Right ventricle myocardium superior (tissue), 1 donor: ENCODE measurements at regions not wholly inside any gene's neighbourhood (a gene's known extent, or its start where the extent isn't known, plus 50 kb on each side); places are given as distances from the start of the nearest gene placed in this dataset.
"Not testable (repeated sequence)": the region's sequence is repeated elsewhere in the genome, so short reads cannot be mapped to it uniquely, and the experiment has no call there.

Experiments
- ATAC-seq: fragments of 200-7000 bp; cut with Tn5 transposase; one replicate; pipeline ENCODE4 v1.9.1; 2020; ENCODE audit warnings: mild to moderate bottlenecking; ENCODE audit not compliant: poor library complexity
- DNase-seq: peaks from one replicate; pipeline ENCODE4 v3.0.0-alpha.2; 2020
- intact Hi-C: fragments of 100-400 bp; cut with DNase I; formaldehyde crosslinking; loops from one replicate; pipeline ENCODE4 v1.11.2; 2022
- donor health status: DM: no; HTN: yes; CAD: no; lungs with severe emphysema.

DNA sequence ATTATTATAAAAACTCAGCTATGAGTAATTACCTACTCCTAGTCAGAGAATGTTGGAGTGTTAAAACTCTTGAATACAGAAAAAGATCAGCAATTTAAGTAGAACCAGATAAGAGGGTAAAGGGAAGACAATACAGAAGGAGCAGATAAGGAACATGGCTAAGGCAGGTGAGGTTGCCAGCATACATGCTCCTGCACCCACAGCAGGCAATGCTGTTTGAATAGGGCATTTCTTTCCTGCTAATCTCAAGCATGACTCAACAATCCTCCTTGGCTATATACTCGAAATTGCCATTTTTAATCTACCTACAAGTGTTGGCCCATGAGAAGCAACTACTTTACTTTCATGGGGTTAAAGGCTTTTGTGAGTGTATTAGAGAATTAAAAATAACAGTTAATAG, 494.5 kb downstream of the DIPK2A start:
- ATAC-seq, result no peak
- no peak for DNase-seq
- intact Hi-C loops, result no loop called here

- intact Hi-C loops, result no loop called here
- no peak for ATAC-seq
- DNase-seq, result no peak
Observed at GRCh38 chr3:144466540-144466939, 494.9 kb downstream of the DIPK2A start.

GRCh38 chr3:144470666-144471065, 499.0 kb downstream of the DIPK2A start:
- ATAC-seq (no peak), DNase-seq (no peak)
- intact Hi-C loops, result no loop called here

DNA sequence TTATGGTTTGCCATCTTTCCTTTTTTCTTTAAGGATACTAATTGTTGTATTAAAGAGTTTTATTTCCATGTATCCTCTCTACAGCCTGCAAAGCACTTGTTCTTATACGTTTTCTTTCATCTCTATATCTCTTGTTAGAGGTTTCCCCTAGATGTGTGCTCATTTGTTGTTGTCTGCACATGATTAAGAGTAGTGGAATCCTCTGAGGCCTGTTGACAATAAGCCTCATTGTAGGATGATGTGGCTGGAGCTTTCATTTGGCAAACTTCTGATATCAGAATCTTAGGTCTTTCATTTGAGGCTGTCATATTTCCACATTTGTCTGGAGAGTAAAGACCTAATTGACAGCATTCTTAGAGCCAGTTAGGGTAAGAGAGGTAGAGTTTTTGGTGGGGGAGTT, 506.0 kb downstream of the DIPK2A start:
- intact Hi-C loops, result no loop called here
- ATAC-seq (no peak), DNase-seq (no peak)

DNA sequence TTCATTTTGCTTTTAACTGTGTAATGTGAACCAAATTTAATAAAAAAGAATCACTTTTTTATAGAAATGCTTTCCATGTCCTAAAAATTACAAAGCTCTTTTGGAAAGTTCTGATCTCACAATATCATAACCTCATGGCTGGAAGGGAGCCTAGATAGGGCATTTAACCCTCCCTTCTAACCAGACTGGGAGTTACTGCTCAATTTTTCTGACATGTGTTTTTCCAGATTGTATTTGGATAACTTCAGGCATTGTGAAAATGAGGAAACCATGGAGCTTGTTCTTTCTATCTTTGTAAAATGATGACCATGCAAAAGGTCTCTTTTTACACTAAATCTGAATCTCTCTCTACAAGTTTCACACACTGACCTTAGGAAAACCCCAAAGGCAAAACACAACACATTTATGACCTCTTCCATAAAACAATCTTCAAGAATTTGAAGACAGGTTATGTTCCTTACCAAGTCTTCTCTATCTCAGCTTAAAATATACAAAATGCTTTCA, 508.8 kb downstream of the DIPK2A start:
- no peak for DNase-seq
- no peak for ATAC-seq
- intact Hi-C loops, result no loop called here

GRCh38 chr3:144482876-144483275, 511.3 kb downstream of the DIPK2A start:
- DNase-seq (no peak), ATAC-seq (no peak)
- intact Hi-C loops, result no loop called here

DNA sequence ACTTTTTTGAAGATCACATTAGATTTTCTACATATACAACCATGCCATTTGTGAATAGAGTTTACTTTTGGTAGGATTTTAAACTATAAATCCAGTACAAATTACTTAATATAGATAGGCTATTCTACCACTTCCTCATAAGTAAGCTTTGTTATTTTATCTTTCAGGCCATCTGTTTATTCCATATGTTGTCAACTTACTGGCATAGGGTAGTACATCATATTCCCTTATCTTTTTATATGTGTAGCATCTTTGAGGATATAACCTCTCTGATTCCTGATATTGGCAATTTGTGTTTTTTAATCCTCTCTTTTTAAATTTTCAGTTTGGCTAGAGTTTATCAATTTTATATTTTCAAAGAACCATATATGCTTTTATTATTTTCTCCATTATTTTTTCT, 515.4 kb downstream of the DIPK2A start:
- no peak for DNase-seq
- intact Hi-C loops, result no loop called here
- no peak for ATAC-seq

DNA sequence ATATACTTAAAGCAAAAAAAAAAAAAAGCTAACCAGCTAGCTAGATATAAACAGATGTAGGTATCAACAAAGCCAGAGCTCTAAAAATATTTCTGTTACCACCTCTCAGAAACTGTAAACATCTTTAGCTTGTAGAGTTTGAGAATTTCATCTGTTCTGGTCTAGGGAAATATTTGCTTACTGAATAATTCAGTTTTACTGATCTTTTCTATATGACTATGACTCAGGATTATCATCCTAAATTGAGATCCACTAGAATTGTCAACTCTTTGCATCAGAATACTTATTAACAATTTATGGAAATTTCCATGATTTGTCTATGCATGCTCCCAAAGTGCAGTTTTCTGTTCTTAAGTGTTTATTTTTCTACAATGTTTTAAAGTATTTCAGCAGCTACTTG, 517.3 kb downstream of the DIPK2A start:
- DNase-seq, result no peak
- intact Hi-C loops, result no loop called here
- no peak for ATAC-seq

- no peak for ATAC-seq
- no peak for DNase-seq
- intact Hi-C loops, result no loop called here
Observed at GRCh38 chr3:144491333-144491732, 519.7 kb downstream of the DIPK2A start.

GRCh38 chr3:144494651-144495050, 523.0 kb downstream of the DIPK2A start:
- intact Hi-C loops, ATAC-seq, DNase-seq: not testable (repeated sequence)

DNA sequence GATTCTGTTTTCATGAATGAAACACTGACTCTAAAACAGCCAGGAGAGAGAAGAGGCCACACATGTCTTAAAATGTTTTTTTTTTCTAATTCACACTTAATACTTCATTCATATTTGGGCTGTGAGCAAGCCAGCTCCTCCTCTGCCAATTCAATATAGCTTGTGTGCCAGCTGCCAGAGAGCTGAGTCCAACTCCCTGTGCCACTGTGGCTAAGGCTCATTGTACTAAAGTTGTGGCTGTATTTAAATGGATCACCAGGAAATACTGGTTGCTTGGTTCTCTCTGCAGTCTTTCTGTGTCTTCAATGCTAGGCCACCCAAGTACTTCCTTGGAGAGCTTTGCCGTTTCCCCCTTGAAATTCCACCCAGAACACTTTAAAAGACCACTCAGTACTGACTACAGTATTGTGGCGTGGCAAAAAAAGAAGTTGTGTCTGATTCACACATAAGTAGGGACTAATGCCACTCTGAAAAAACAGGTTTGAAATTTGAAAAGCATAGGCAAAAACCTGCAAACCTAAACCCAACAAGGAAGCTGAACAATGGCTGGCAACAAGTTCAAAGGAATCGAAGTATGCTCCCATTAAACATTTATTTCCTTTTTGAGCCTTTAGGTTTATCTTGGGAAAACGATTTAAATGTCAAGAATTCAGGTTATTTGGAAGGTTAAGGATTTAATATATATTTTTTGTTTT, 524.7 kb downstream of the DIPK2A start:
- ATAC-seq, result no peak
- DNase-seq, result no peak
- intact Hi-C loops, result no loop called here

DNA sequence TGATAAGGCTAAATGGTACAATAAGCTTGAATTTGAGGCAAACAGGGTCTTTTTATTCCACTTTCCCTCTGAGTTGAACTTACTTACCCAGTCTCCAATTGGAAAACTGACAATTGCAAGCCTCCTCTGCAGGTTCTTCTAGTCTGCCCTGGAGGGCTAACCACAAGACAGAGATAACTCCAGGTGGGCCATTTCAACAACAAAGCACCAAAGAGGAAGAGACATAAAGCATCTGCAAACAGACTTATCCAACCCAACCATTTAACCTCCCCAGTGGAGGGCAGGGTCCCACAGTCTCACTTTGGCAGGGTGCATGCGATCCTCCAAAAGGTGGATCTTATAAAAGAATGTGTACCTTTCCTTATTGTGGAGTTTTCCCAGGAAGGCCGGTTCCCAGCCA, 525.8 kb downstream of the DIPK2A start:
- DNase-seq (no peak), ATAC-seq (no peak)
- intact Hi-C loops, result no loop called here

- intact Hi-C loops, result no loop called here
- ATAC-seq (no peak), DNase-seq (no peak)
Observed at GRCh38 chr3:144499001-144499930, 527.6 kb downstream of the DIPK2A start.

GRCh38 chr3:144501467-144501866, 529.8 kb downstream of the DIPK2A start:
- intact Hi-C loops, result no loop called here
- DNase-seq (no peak), ATAC-seq (no peak)

- no peak for DNase-seq
- no peak for ATAC-seq
- intact Hi-C loops, result no loop called here
Observed at GRCh38 chr3:144502402-144502801, 530.8 kb downstream of the DIPK2A start.

DNA sequence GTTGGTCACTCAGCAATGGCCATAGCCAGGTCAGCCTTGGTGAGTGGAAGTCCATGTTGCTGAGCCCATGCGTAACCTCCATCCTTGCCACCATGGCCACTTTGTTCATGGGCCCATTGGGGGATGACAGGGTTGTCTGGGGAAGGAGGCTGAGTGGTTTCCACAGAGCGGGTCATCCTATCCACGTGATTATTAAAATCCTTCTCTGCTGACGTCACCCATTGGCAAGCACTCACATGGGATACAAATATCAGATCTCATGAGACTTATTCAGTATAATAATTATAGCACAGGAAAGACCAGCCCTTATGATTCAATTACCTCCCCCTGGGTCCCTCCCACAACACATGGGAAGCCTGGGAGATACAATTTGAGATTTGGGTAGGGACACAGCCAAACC, 534.8 kb downstream of the DIPK2A start:
- DNase-seq, intact Hi-C loops, ATAC-seq: not testable (repeated sequence)

DNA sequence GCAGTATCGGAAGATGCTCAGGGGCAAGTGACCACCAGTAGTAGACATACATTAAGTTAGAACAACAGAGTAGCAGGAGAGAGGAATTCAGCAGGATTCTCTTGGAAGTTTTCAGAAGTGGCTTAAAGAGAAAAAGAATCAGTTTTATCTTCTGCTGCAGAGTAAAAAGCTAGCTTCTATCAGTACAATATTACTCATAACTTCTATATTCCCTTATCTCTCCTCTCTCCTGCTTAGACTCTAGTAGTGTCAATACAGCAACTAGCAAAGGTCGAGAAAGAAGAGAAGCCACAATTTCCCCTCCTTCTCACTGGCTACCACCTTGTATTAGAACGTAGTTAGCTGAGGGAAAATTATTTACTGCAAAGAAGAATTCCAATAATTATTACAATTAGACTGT, 539.7 kb downstream of the DIPK2A start:
- no peak for DNase-seq
- no peak for ATAC-seq
- intact Hi-C loops, result no loop called here

- no peak for DNase-seq
- ATAC-seq, result no peak
- intact Hi-C loops, result no loop called here
Observed at GRCh38 chr3:144516026-144516425, 544.4 kb downstream of the DIPK2A start.

DNA sequence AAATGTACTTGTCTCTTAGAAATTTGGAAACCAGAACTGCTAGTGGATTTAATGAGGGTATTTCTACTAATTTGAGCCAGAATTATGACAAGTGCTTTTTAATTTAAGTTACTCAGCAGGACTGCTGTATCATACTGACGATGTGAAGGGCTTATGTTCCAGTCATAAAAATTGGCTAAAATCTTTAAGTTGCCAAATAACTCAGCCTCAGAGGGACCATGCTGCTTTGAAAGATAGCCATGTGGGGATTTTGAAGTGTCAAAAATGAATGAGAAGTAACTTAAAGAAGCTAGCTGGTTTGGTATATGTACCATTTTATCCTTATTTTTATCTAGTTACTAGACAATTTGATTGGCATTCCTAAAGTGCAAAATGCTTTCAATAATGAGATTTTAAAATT, 545.0 kb downstream of the DIPK2A start:
- no peak for ATAC-seq
- intact Hi-C loops, result no loop called here
- no peak for DNase-seq

DNA sequence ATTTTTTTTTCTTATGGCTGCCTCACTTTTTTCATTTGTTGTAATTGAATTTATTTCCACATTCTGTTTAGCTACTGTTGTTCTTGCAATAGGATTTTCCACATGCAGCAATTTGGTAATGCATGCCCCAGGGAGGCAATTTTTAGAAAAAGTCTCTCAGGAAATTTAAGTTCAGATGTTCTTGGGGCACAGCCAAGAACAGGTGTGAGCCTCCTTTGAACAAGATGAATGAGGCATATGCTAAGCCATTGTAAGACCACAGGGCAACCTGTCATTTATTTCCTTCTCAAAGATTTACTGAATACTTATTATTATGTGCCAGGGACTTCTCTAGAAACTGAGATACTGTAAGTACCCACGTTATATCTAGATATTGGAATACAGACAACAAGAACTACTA, 549.5 kb downstream of the DIPK2A start:
- ATAC-seq (no peak), DNase-seq (no peak)
- intact Hi-C loops, result no loop called here
